GM23338 (cell line): ENCODE measurements at regions not wholly inside any gene's neighbourhood (a gene's known extent, or its start where the extent isn't known, plus 50 kb on each side); places are given as distances from the start of the nearest gene placed in this dataset.

Source experiments
- ATAC-seq: fragments of 200-7000 bp; cut with Tn5 transposase; 3 replicates; pipeline ENCODE4 v1.9.1; 2020
- DNase-seq: peaks from one replicate; pipeline ENCODE4 v3.0.0-alpha.2; 2015; ENCODE audit warnings: low spot score
- H2AFZ ChIP-seq: fragments of 200-600 bp; sonication (generic); 2 replicates; pipeline ENCODE4 v1.8.0; 2016; ENCODE audit warnings: antibody characterized with exemption, mild to moderate bottlenecking, moderate library complexity
- H3F3A ChIP-seq: fragments of 200-600 bp; sonication (generic); replicated peaks from 2 replicates; pipeline ENCODE4 v1.8.0; 2017; ENCODE audit warnings: antibody characterized with exemption, mixed run types, low read depth
- H3K27ac ChIP-seq: fragments of 200-600 bp; sonication (generic); 2 replicates; pipeline ENCODE4 v1.6.1; 2016; ENCODE audit warnings: low read depth
- H3K27me3 ChIP-seq: fragments of 200-600 bp; sonication (generic); 2 replicates; pipeline ENCODE4 v1.8.0; 2016; ENCODE audit warnings: mild to moderate bottlenecking, mixed run types, moderate library complexity; ENCODE audit not compliant: insufficient read depth
- H3K36me3 ChIP-seq: fragments of 200-600 bp; sonication (generic); 2 replicates; pipeline ENCODE4 v1.8.0; 2016; ENCODE audit warnings: mild to moderate bottlenecking; ENCODE audit not compliant: insufficient read depth
- H3K4me1 ChIP-seq: fragments of 200-600 bp; sonication (generic); 2 replicates; pipeline ENCODE4 v1.8.0; 2016; ENCODE audit warnings: mild to moderate bottlenecking, moderate library complexity; ENCODE audit not compliant: insufficient read depth
- H3K4me2 ChIP-seq: fragments of 200-600 bp; sonication (generic); 2 replicates; pipeline ENCODE4 v1.7.1; 2017; ENCODE audit warnings: mixed run types
- H3K4me3 ChIP-seq: fragments of 200-600 bp; sonication (generic); 2 replicates; pipeline ENCODE4 v1.6.1; 2016; ENCODE audit warnings: mixed run types
- H3K79me2 ChIP-seq: fragments of 200-600 bp; sonication (generic); replicated peaks from 2 replicates; pipeline ENCODE4 v1.8.0; 2017; ENCODE audit warnings: mild to moderate bottlenecking; ENCODE audit not compliant: insufficient read depth
- H3K9me2 ChIP-seq: fragments of 200-600 bp; sonication (generic); 2 replicates; pipeline ENCODE4 v1.8.0; 2017; ENCODE audit not compliant: insufficient read depth
- H4K20me1 ChIP-seq: fragments of 200-600 bp; sonication (generic); replicated peaks from 2 replicates; pipeline ENCODE4 v1.8.0; 2017; ENCODE audit warnings: mild to moderate bottlenecking; ENCODE audit not compliant: insufficient read depth
- H3K27ac Mint-ChIP-seq: 2 replicates; pipeline ENCODE4 v1.8.0; 2020; ENCODE audit warnings: inconsistent platforms, mild to moderate bottlenecking, moderate library complexity, mixed read lengths
- H3K27me3 Mint-ChIP-seq: 3 replicates; pipeline ENCODE4 v1.8.0; 2022; ENCODE audit warnings: low read depth, mild to moderate bottlenecking, moderate library complexity, mixed read lengths, inconsistent platforms; ENCODE audit not compliant: insufficient read depth, poor library complexity
- H3K36me3 Mint-ChIP-seq: 3 replicates; pipeline ENCODE4 v1.8.0; 2021; ENCODE audit warnings: low read depth, mild to moderate bottlenecking, inconsistent platforms, moderate library complexity, mixed read lengths
- H3K4me1 Mint-ChIP-seq: 3 replicates; pipeline ENCODE4 v1.8.0; 2020; ENCODE audit warnings: mild to moderate bottlenecking, inconsistent platforms, mixed read lengths
- H3K4me3 Mint-ChIP-seq: 3 replicates; pipeline ENCODE4 v1.8.0; 2021; ENCODE audit warnings: moderate library complexity, mild to moderate bottlenecking, inconsistent platforms, mixed read lengths
- H3K9me3 Mint-ChIP-seq: 3 replicates; pipeline ENCODE4 v1.8.0; 2020; ENCODE audit warnings: moderate library complexity, mild to moderate bottlenecking, inconsistent platforms, mixed read lengths
- EZH2 ChIP-seq: fragments of 200-600 bp; sonication (generic); IDR thresholded peaks from one replicate; pipeline ENCODE4 v1.8.0; 2017; ENCODE audit warnings: antibody characterized with exemption, mild to moderate bottlenecking, low read depth; ENCODE audit not compliant: unreplicated experiment
- EZH2phosphoT487 ChIP-seq: fragments of 200-600 bp; sonication (generic); IDR thresholded peaks from one replicate; pipeline ENCODE4 v1.8.1; 2018; ENCODE audit warnings: antibody characterized with exemption; ENCODE audit not compliant: unreplicated experiment
- JUNB ChIP-seq: IDR thresholded peaks from one replicate; pipeline ENCODE4 v1.6.1; 2016; ENCODE audit warnings: antibody characterized with exemption; ENCODE audit not compliant: unreplicated experiment
- POLR2AphosphoS5 ChIP-seq: IDR thresholded peaks from 2 replicates; pipeline ENCODE4 v1.6.1; 2016; ENCODE audit warnings: antibody characterized with exemption, low read depth
- TF ChIP-seq, protein P1 (sequence below): fragments of 250-450 bp; sonication (Bioruptor Pico); IDR thresholded peaks from 2 replicates; pipeline ENCODE4 v1.5.0; 2020; ENCODE audit warnings: mild to moderate bottlenecking, moderate library complexity
- TF ChIP-seq, protein P2 (sequence below): IDR thresholded peaks from 2 replicates; pipeline ENCODE4 v1.6.1; 2016; ENCODE audit warnings: antibody characterized with exemption
- TF ChIP-seq, protein P3 (sequence below), 2 experiments: fragments of 200-600 bp in 1 of 2; sonication (generic) in 1 of 2; conservative IDR thresholded peaks; 2 replicates each; pipeline versions ENCODE4 v1.5.1 to v1.6.1; 2016 to 2017; ENCODE audit warnings: antibody characterized with exemption in 2 of 2, low read depth in 2 of 2, mild to moderate bottlenecking in 2 of 2, moderate library complexity in 1 of 2

DNA sequence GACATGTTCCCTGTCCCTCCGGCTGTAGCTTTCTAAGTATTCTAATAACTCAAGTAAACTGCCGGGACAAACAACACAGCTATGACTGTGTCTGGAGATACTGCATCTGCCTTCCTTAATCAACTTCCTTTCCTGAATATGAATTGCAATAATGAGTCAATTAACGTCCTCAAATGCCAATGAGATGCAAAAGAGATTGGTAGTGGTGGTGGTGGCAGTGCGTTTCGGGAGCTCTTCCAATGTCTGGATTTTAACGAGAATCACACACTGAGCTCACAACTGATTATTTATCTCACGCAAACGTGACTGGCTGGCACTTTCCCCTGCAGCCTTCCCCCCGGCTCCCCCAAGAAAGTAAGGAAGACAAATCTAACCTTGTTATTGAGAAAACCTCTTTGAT is 226.1 kb upstream of the GK2 start (continued):
- TF ChIP-seq, protein P1, sequence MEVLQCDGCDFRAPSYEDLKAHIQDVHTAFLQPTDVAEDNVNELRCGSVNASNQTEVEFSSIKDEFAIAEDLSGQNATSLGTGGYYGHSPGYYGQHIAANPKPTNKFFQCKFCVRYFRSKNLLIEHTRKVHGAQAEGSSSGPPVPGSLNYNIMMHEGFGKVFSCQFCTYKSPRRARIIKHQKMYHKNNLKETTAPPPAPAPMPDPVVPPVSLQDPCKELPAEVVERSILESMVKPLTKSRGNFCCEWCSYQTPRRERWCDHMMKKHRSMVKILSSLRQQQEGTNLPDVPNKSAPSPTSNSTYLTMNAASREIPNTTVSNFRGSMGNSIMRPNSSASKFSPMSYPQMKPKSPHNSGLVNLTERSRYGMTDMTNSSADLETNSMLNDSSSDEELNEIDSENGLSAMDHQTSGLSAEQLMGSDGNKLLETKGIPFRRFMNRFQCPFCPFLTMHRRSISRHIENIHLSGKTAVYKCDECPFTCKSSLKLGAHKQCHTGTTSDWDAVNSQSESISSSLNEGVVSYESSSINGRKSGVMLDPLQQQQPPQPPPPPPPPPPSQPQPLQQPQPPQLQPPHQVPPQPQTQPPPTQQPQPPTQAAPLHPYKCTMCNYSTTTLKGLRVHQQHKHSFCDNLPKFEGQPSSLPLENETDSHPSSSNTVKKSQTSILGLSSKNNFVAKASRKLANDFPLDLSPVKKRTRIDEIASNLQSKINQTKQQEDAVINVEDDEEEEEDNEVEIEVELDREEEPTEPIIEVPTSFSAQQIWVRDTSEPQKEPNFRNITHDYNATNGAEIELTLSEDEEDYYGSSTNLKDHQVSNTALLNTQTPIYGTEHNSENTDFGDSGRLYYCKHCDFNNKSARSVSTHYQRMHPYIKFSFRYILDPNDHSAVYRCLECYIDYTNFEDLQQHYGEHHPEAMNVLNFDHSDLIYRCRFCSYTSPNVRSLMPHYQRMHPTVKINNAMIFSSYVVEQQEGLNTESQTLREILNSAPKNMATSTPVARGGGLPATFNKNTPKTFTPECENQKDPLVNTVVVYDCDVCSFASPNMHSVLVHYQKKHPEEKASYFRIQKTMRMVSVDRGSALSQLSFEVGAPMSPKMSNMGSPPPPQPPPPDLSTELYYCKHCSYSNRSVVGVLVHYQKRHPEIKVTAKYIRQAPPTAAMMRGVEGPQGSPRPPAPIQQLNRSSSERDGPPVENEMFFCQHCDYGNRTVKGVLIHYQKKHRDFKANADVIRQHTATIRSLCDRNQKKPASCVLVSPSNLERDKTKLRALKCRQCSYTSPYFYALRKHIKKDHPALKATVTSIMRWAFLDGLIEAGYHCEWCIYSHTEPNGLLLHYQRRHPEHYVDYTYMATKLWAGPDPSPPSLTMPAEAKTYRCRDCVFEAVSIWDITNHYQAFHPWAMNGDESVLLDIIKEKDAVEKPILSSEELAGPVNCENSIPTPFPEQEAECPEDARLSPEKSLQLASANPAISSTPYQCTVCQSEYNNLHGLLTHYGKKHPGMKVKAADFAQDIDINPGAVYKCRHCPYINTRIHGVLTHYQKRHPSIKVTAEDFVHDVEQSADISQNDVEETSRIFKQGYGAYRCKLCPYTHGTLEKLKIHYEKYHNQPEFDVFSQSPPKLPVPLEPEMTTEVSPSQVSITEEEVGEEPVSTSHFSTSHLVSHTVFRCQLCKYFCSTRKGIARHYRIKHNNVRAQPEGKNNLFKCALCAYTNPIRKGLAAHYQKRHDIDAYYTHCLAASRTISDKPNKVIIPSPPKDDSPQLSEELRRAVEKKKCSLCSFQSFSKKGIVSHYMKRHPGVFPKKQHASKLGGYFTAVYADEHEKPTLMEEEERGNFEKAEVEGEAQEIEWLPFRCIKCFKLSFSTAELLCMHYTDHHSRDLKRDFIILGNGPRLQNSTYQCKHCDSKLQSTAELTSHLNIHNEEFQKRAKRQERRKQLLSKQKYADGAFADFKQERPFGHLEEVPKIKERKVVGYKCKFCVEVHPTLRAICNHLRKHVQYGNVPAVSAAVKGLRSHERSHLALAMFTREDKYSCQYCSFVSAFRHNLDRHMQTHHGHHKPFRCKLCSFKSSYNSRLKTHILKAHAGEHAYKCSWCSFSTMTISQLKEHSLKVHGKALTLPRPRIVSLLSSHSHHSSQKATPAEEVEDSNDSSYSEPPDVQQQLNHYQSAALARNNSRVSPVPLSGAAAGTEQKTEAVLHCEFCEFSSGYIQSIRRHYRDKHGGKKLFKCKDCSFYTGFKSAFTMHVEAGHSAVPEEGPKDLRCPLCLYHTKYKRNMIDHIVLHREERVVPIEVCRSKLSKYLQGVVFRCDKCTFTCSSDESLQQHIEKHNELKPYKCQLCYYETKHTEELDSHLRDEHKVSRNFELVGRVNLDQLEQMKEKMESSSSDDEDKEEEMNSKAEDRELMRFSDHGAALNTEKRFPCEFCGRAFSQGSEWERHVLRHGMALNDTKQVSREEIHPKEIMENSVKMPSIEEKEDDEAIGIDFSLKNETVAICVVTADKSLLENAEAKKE (CRISPR knock-in tag), result no peak
- TF ChIP-seq, protein P2, sequence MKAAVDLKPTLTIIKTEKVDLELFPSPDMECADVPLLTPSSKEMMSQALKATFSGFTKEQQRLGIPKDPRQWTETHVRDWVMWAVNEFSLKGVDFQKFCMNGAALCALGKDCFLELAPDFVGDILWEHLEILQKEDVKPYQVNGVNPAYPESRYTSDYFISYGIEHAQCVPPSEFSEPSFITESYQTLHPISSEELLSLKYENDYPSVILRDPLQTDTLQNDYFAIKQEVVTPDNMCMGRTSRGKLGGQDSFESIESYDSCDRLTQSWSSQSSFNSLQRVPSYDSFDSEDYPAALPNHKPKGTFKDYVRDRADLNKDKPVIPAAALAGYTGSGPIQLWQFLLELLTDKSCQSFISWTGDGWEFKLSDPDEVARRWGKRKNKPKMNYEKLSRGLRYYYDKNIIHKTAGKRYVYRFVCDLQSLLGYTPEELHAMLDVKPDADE, result no peak

DNA sequence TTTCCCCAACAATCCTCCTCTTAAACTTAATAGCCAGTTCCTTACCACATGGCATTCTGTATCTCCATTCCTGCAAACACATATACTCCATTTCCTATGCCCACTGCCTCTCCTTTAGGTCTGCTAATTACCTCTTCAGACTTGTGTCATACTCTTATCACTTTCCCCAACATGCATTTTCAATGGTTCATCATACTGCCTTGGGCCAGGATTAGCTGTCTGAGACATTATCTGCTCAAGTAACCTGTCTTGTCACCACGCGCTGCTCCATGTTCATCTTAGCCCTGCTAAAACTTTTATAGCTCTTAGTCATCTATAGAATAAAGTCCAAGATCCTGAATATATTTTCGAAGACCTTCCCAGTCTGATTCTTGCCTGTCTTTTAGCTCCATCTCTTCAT is 224.1 kb upstream of the GK2 start:
- no peaks in the 10 kb centered on the region for H3K79me2 ChIP-seq
- Mint-ChIP-seq H3K27ac (no peak overlapping the region), H3K36me3 (no peaks in the 10 kb centered on the region), H3K9me3 (no peaks in the 10 kb centered on the region), H3K4me1 (peaks cover 32% of the 10 kb centered on the region), H3K27me3 (no peaks in the 10 kb centered on the region), H3K4me3 (no peak overlapping the region)
- H3K4me3 ChIP-seq, result no peak overlapping the region
- peaks cover 14% of the 10 kb centered on the region for H3K4me1 ChIP-seq
- no peaks in the 10 kb centered on the region for H3K27me3 ChIP-seq
- peak overlapping the region; percentile 23; the same call in 1 of the 2 replicates for H2AFZ ChIP-seq
- H3K9me2 ChIP-seq, result no peaks in the 10 kb centered on the region
- H3K4me2 ChIP-seq, result no peak overlapping the region
- no peaks in the 10 kb centered on the region for H3K36me3 ChIP-seq
- no peaks in the 10 kb centered on the region for H3F3A ChIP-seq
- ATAC-seq (no peak), DNase-seq (no peak)
- H4K20me1 ChIP-seq, result no peaks in the 10 kb centered on the region
- H3K27ac ChIP-seq, result no peak overlapping the region
- no peak for TF ChIP-seq EZH2phosphoT487
- TF ChIP-seq POLR2AphosphoS5, result no peak
- TF ChIP-seq, protein P1 (CRISPR knock-in tag), result no peak
- TF ChIP-seq JUNB, result no peak
- TF ChIP-seq EZH2, result no peak
- TF ChIP-seq, protein P3, sequence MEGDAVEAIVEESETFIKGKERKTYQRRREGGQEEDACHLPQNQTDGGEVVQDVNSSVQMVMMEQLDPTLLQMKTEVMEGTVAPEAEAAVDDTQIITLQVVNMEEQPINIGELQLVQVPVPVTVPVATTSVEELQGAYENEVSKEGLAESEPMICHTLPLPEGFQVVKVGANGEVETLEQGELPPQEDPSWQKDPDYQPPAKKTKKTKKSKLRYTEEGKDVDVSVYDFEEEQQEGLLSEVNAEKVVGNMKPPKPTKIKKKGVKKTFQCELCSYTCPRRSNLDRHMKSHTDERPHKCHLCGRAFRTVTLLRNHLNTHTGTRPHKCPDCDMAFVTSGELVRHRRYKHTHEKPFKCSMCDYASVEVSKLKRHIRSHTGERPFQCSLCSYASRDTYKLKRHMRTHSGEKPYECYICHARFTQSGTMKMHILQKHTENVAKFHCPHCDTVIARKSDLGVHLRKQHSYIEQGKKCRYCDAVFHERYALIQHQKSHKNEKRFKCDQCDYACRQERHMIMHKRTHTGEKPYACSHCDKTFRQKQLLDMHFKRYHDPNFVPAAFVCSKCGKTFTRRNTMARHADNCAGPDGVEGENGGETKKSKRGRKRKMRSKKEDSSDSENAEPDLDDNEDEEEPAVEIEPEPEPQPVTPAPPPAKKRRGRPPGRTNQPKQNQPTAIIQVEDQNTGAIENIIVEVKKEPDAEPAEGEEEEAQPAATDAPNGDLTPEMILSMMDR (conservative IDR thresholded peaks at IDR 0.05; ENCODE audit: low read depth in 2 of 2), result no peak
